Adrenal gland (tissue), 9 donors: ENCODE measurements at regions not wholly inside any gene's neighbourhood (a gene's known extent, or its start where the extent isn't known, plus 50 kb on each side); places are given as distances from the start of the nearest gene placed in this dataset.

ENCODE experiments used
- DNase-seq, 7 donors: peaks; one replicate each; pipeline ENCODE4 v3.0.0-alpha.2; 2019 to 2020
- H3K27ac ChIP-seq, 5 donors: fragments of 200-600 bp; sonication (generic) in 4 of 5; 1 replicate in 3 of 5; 2 replicates in 2 of 5; pipeline versions ENCODE4 v1.5.1 to v1.8.0; 2016 to 2020; ENCODE audit warnings: mild to moderate bottlenecking in 1 of 5
- H3K27me3 ChIP-seq: fragments of 200-600 bp; 2 replicates; pipeline ENCODE4 v1.8.0; 2021
- H3K36me3 ChIP-seq, 2 donors: fragments of 200-600 bp; replicated peaks in 1 of 2; 1 replicate in 1 of 2; 2 replicates in 1 of 2; pipeline versions ENCODE4 v1.5.1 to v1.8.0; 2018 to 2022
- H3K4me1 ChIP-seq, 2 donors: fragments of 200-600 bp; replicated peaks in 1 of 2; 1 replicate in 1 of 2; 2 replicates in 1 of 2; pipeline versions ENCODE4 v1.5.1 to v1.8.0; 2018 to 2021
- H3K4me3 ChIP-seq, 4 donors: fragments of 200-600 bp; sonication (generic) in 3 of 4; one replicate each; pipeline ENCODE4 v1.5.1; 2016 to 2018
- H3K9me3 ChIP-seq, 3 donors: fragments of 200-600 bp; sonication (generic) in 1 of 3; replicated peaks in 1 of 3; 1 replicate in 2 of 3; 2 replicates in 1 of 3; pipeline versions ENCODE4 v1.5.1 to v1.8.0; 2016 to 2021
- CTCF ChIP-seq, 6 experiments: fragments of 450-650 bp in 4 of 6; fragments of 200-600 bp in 2 of 6; sonication (generic) in 1 of 6; IDR thresholded peaks; 1 replicate in 5 of 6; 2 replicates in 1 of 6; pipeline versions ENCODE4 v1.5.1 to v1.8.0; 2016 to 2021; ENCODE audit warnings: antibody characterized with exemption in 6 of 6, mild to moderate bottlenecking in 2 of 6, moderate library complexity in 1 of 6
- POLR2A ChIP-seq, 2 donors: fragments of 450-650 bp; IDR thresholded peaks; one replicate each; pipeline ENCODE4 v1.6.1; 2017; ENCODE audit warnings: antibody characterized with exemption in 2 of 2, mild to moderate bottlenecking in 2 of 2, moderate library complexity in 1 of 2
- WGBS, 4 donors: extraction: QIAGEN DNeasy Blood & Tissue Kit in 2 of 4; methylation state at CpG; one replicate each; pipeline versions ENCODE4 v1.1.5 to v1.1.7; 2013 to 2017; 5-methylcytosine and 5-hydroxymethylcytosine counted together
- intact Hi-C, 2 donors: fragments of 100-400 bp; cut with DNase I; formaldehyde crosslinking; loops; one replicate each; pipeline versions ENCODE4 v1.14.1 to v1.15.0; 2022 to 2023
- donor health status: healthy with polysubstance abuse.
- donor health status: Bipolar disorder and iron deficiency.
- donor health status: DM: yes; HTN: yes; CAD: no.
- donor health status: DM: no; HTN: no; CAD: no.
- donor health status: DM: no; HTN: no; CAD: no.

GRCh38 chr6:113137426-113137825, 719.7 kb upstream of the MARCKS start:
- no peak overlapping the region for H3K4me3 ChIP-seq
- DNase-seq: peak; percentile 23 to 76 (median 38)
- no peaks in the 10 kb centered on the region for H3K36me3 ChIP-seq
- no peak overlapping the region for H3K27ac ChIP-seq
- H3K27me3 ChIP-seq: no peaks in the 10 kb centered on the region
- no peaks in the 10 kb centered on the region for H3K9me3 ChIP-seq
- H3K4me1 ChIP-seq: no peaks in the 10 kb centered on the region
- 24 to 33% (median 29%) methylated on average over 7 of the region's 7 CpGs for WGBS, 4 donors
- no peak for TF ChIP-seq POLR2A (IDR thresholded peaks at IDR 0.05)
- no peak for TF ChIP-seq CTCF (IDR thresholded peaks at IDR 0.05)
- intact Hi-C loops: no loop called here

- H3K27ac ChIP-seq: no peak overlapping the region
- H3K36me3 ChIP-seq: no peaks in the 10 kb centered on the region
- no peaks in the 10 kb centered on the region for H3K4me1 ChIP-seq
- WGBS, 4 donors: 63 to 83% (median 70%) methylated on average over 2 of the region's 2 CpGs
- DNase-seq: no peak
- H3K27me3 ChIP-seq: no peaks in the 10 kb centered on the region
- TF ChIP-seq CTCF (IDR thresholded peaks at IDR 0.05): no peak
- no peak for TF ChIP-seq POLR2A (IDR thresholded peaks at IDR 0.05)
- H3K9me3 ChIP-seq: no peaks in the 10 kb centered on the region
- H3K4me3 ChIP-seq: no peak overlapping the region
- intact Hi-C loops: no loop called here
Measured at GRCh38 chr6:113140721-113141120, 716.4 kb upstream of the MARCKS start.

GRCh38 chr6:113141901-113142300, 715.2 kb upstream of the MARCKS start:
- TF ChIP-seq POLR2A (IDR thresholded peaks at IDR 0.05) (no peak), CTCF (IDR thresholded peaks at IDR 0.05) (no peak)
- Histone ChIP-seq H3K4me1 (no peaks in the 10 kb centered on the region), H3K27me3 (no peaks in the 10 kb centered on the region), H3K4me3 (no peak overlapping the region), H3K27ac (no peak overlapping the region), H3K36me3 (no peaks in the 10 kb centered on the region), H3K9me3 (no peaks in the 10 kb centered on the region)
- DNase-seq: no peak
- intact Hi-C loops: no loop called here
- WGBS, 4 donors: 64 to 98% (median 81%) methylated on average over 2 of the region's 2 CpGs

- DNase-seq: no peak
- Histone ChIP-seq H3K27me3 (no peaks in the 10 kb centered on the region), H3K27ac (no peak overlapping the region), H3K4me1 (no peaks in the 10 kb centered on the region), H3K36me3 (no peaks in the 10 kb centered on the region), H3K4me3 (no peak overlapping the region), H3K9me3 (no peaks in the 10 kb centered on the region)
- TF ChIP-seq POLR2A (IDR thresholded peaks at IDR 0.05) (no peak), CTCF (IDR thresholded peaks at IDR 0.05) (no peak)
- intact Hi-C loops: no loop called here
- WGBS, 4 donors: 71 to 85% (median 76%) methylated on average over 5 of the region's 5 CpGs
Measured at GRCh38 chr6:113142671-113143174, 714.4 kb upstream of the MARCKS start.
